GM23248 (cell line): ENCODE measurements at regions not wholly inside any gene's neighbourhood (a gene's known extent, or its start where the extent isn't known, plus 50 kb on each side); places are given as distances from the start of the nearest gene placed in this dataset.

ENCODE experiments used
- EZH2 ChIP-seq: fragments of 200-600 bp; sonication (generic); IDR thresholded peaks from 2 replicates; pipeline ENCODE4 v1.6.1; 2018; ENCODE audit warnings: antibody characterized with exemption, mild to moderate bottlenecking; ENCODE audit not compliant: insufficient read depth, poor library complexity, severe bottlenecking
- EZH2phosphoT487 ChIP-seq: fragments of 200-600 bp; sonication (generic); IDR thresholded peaks from 2 replicates; pipeline ENCODE4 v1.6.1; 2018; ENCODE audit warnings: antibody characterized with exemption, moderate library complexity, mild to moderate bottlenecking, low read depth; ENCODE audit not compliant: insufficient read depth

DNA sequence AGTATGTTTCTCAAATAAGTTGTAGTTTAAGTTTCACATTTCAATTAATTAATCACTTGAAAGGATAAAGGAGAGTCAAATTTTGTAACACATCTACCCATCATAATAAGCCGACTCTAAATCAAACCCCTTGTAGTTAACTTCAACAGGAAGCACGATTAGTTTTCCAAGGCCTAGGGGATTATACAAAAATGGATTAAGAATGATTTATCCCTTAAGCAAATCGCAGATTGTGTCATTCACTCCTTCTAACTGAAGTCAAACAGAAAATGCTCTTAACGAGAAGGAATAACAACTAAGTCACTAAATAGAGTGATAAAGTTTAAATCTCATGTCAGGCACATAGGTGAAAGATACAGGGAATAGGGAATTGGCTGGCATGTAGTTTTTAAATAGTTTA is 792.8 kb downstream of the ZPLD1 start:
- no peak for TF ChIP-seq EZH2phosphoT487
- TF ChIP-seq EZH2: no peak
